ENCODE measurements at regions not wholly inside any gene's neighbourhood (a gene's known extent, or its start where the extent isn't known, plus 50 kb on each side); places are given as distances from the start of the nearest gene placed in this dataset.

- no peaks in the 10 kb centered on the region for H3K27me3 ChIP-seq (ENCODE audit: control insufficient read depth in 2 of 2, insufficient read depth in 2 of 2, low read length in 2 of 2)
- no peak overlapping the region for H3K4me2 ChIP-seq (replicated peaks; ENCODE audit: extremely low read depth, low read length, poor library complexity, severe bottlenecking)
- no peaks in the 10 kb centered on the region for H3K79me2 ChIP-seq (ENCODE audit: insufficient read depth, low read length)
- no peak overlapping the region for H2AFZ ChIP-seq (ENCODE audit: insufficient read depth, low read depth, low read length, poor library complexity, severe bottlenecking)
- no peak for DNase-seq
- no peaks in the 10 kb centered on the region for H3K36me3 ChIP-seq (replicated peaks in 1 of 2; ENCODE audit: control insufficient read depth in 1 of 2, insufficient read depth in 2 of 2, low read length in 2 of 2)
- H3K4me1 Mint-ChIP-seq = no peaks in the 10 kb centered on the region
- H3K4me1 ChIP-seq (ENCODE audit: control insufficient read depth in 1 of 2, insufficient read depth in 2 of 2, low read length in 2 of 2) = no peaks in the 10 kb centered on the region
- no peak overlapping the region for H3K27ac Mint-ChIP-seq
- no peaks in the 10 kb centered on the region for H3K36me3 Mint-ChIP-seq
- no peak overlapping the region for H3K27ac ChIP-seq (ENCODE audit: low read depth in 1 of 2, low read length in 2 of 2)
- no peak overlapping the region for H3K9ac ChIP-seq (ENCODE audit: insufficient read depth, low read length, poor library complexity, severe bottlenecking)
- TF ChIP-seq CTCF (IDR thresholded peaks at IDR 0.05) = no peak
- no peaks in the 10 kb centered on the region for H4K20me1 ChIP-seq (ENCODE audit: insufficient read depth, low read length)
- H3K9me3 Mint-ChIP-seq = peaks cover 5 to 12% (median 7%) of the 10 kb centered on the region in 7 donors
- no peak overlapping the region for H3K4me3 Mint-ChIP-seq
- intact Hi-C loops (cut with micrococcal nuclease) = no loop called here
- H3K4me3 ChIP-seq (replicated peaks in 1 of 3; ENCODE audit: low read depth in 2 of 3, low read length in 3 of 3) = no peak overlapping the region
- H3K9me3 ChIP-seq (replicated peaks in 1 of 2; ENCODE audit: control insufficient read depth in 1 of 2, insufficient read depth in 1 of 2, low read length in 2 of 2) = no peaks in the 10 kb centered on the region
- no peaks in the 10 kb centered on the region for H3K27me3 Mint-ChIP-seq (ENCODE audit: low read depth in 3 of 3)
- 100% methylated on average over 1 of the region's 8 CpGs for WGBS (ENCODE audit: insufficient coverage)
Observed at GRCh38 chr2:18912225-18912888, 323.0 kb upstream of the NT5C1B start.

- Histone ChIP-seq H3K4me3 (replicated peaks in 1 of 3; ENCODE audit: low read depth in 2 of 3, low read length in 3 of 3) (no peak overlapping the region), H3K79me2 (ENCODE audit: insufficient read depth, low read length) (no peaks in the 10 kb centered on the region), H3K9me3 (replicated peaks in 1 of 2; ENCODE audit: control insufficient read depth in 1 of 2, insufficient read depth in 1 of 2, low read length in 2 of 2) (peaks cover 0 to 3% of the 10 kb centered on the region in 2 donors), H3K27me3 (ENCODE audit: control insufficient read depth in 2 of 2, insufficient read depth in 2 of 2, low read length in 2 of 2) (no peaks in the 10 kb centered on the region), H3K4me2 (replicated peaks; ENCODE audit: extremely low read depth, low read length, poor library complexity, severe bottlenecking) (no peak overlapping the region), H3K36me3 (replicated peaks in 1 of 2; ENCODE audit: control insufficient read depth in 1 of 2, insufficient read depth in 2 of 2, low read length in 2 of 2) (no peaks in the 10 kb centered on the region), H3K27ac (ENCODE audit: low read depth in 1 of 2, low read length in 2 of 2) (no peak overlapping the region), H2AFZ (ENCODE audit: insufficient read depth, low read depth, low read length, poor library complexity, severe bottlenecking) (no peak overlapping the region), H4K20me1 (ENCODE audit: insufficient read depth, low read length) (no peaks in the 10 kb centered on the region), H3K9ac (ENCODE audit: insufficient read depth, low read length, poor library complexity, severe bottlenecking) (no peak overlapping the region), H3K4me1 (ENCODE audit: control insufficient read depth in 1 of 2, insufficient read depth in 2 of 2, low read length in 2 of 2) (no peaks in the 10 kb centered on the region)
- H3K4me3 Mint-ChIP-seq = no peak overlapping the region
- peaks cover 5 to 15% (median 7%) of the 10 kb centered on the region in 7 donors for H3K9me3 Mint-ChIP-seq
- H3K4me1 Mint-ChIP-seq = no peaks in the 10 kb centered on the region
- H3K27ac Mint-ChIP-seq = no peak overlapping the region
- TF ChIP-seq CTCF (IDR thresholded peaks at IDR 0.05) = no peak
- 90% methylated on average over 7 of the region's 7 CpGs for WGBS (ENCODE audit: insufficient coverage)
- no peaks in the 10 kb centered on the region for H3K36me3 Mint-ChIP-seq
- intact Hi-C loops (cut with micrococcal nuclease) = no loop called here
- peaks cover 0 to 2% (median 0%) of the 10 kb centered on the region in 3 donors for H3K27me3 Mint-ChIP-seq (ENCODE audit: low read depth in 3 of 3)
- no peak for DNase-seq
Observed at GRCh38 chr2:18911416-18911815, 322.0 kb upstream of the NT5C1B start.

Measured in CD14-positive monocyte (primary cell).